GM21528 (cell line): ENCODE measurements at regions not wholly inside any gene's neighbourhood (a gene's known extent, or its start where the extent isn't known, plus 50 kb on each side); places are given as distances from the start of the nearest gene placed in this dataset.
A peak's percentile ranks its signal among the peaks of the same experiment; 100 is the strongest.

Source experiments
- ATAC-seq: cut with Tn5 transposase; IDR thresholded peaks from one replicate; pipeline ENCODE4 v1.9.1; 2021; ENCODE audit warnings: mild to moderate bottlenecking, moderate library complexity; ENCODE audit not compliant: unreplicated experiment, low FRiP score

DNA sequence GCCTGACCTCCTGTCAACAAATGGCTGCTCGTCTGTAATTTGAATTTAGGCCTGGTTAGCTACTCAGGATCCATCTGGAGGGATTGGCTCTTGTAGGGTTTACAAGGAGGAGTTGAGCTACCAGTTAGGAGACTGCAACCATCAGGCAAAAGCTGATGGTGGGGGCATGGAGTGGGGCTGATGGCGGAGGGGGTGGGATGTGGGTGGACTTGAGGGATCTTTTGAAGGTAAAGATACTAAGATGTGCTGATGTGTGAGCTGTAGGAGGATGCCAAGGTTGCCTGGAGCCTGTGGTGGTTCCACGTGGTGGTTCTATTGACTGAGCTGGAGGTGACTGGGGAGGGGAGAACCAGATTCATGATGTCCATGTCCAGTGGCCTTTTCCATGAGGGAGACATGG lies 240.7 kb downstream of the LPIN1 start:
- ATAC-seq = no peak

DNA sequence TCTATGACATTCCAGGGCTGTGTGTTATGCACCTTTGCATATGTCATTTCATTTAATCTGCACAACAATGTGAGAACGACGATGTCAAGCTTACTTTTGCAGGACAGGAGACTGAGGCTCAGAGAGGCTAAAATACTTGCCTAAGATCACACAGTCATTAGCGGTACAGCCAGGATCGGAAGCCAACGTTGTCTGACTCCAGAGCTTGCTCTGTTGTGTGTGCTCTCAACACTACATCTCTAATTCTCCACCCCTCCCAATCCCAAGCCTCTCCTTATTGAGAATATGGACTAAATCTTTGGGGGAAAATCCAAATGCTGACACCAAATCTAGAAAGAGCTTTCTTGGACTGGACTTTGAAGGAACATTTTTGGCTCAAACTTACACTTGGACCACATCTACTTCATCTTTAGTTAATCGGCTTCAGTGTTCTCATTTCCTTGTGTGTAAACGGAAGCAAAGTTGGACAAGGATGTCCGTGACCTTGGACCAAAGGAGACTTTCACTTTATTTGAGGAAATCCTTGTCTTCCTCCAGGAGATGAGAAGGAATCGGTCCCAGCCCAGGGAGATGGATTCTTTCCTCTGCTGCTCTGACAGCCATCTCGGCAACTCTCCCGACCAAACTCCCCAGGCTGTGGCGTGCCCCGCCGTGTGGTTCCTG lies 242.4 kb downstream of the LPIN1 start:
- no peak for ATAC-seq

GRCh38 chr2:11989354-11989703 lies 242.9 kb downstream of the LPIN1 start:
- ATAC-seq = no peak

GRCh38 chr2:11990576-11990975 lies 244.1 kb downstream of the LPIN1 start:
- ATAC-seq = no peak

DNA sequence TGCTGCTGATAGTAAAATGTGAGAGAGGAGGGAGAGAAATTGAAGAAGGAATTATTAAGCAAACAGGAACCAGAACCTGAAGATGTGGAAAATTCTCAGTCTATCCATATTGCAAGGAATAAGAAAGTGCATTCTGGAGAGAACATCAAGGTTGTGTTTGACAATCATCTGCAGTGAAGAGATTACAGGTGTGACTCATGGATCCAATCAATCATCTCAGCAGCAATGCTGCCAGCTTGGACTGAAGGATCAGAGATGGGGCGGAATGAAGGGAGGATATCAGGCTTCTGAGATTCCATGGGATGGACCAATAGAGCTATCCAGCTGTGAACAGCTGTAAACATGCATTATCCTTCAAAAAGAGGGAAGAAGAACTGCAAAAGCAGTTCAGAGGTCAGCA lies 247.3 kb downstream of the LPIN1 start:
- ATAC-seq = no peak

GRCh38 chr2:11995456-11995855 lies 249.0 kb downstream of the LPIN1 start:
- ATAC-seq = no peak

DNA sequence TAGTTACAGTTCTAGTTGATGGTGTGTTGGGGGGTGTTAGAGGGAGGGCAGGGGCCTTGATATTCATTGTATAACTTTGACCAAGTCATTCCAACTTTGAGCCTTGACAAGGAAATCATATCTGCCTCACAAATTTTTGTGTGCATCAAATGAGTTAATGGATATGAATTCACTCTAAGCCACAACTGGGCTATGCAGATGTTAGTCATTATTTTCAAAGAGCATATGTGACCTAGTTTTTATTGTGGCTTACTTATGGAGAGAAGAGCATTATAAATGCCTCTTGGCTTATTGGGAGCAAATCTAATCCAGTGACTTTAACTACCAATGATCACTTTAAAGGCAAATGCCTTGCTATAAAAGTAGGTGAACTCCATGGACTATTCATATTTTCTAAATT lies 250.2 kb downstream of the LPIN1 start:
- ATAC-seq = no peak

GRCh38 chr2:11997142-11997541 lies 250.7 kb downstream of the LPIN1 start:
- no peak for ATAC-seq

GRCh38 chr2:11998218-11998617 lies 251.8 kb downstream of the LPIN1 start:
- ATAC-seq = peak; percentile 64

DNA sequence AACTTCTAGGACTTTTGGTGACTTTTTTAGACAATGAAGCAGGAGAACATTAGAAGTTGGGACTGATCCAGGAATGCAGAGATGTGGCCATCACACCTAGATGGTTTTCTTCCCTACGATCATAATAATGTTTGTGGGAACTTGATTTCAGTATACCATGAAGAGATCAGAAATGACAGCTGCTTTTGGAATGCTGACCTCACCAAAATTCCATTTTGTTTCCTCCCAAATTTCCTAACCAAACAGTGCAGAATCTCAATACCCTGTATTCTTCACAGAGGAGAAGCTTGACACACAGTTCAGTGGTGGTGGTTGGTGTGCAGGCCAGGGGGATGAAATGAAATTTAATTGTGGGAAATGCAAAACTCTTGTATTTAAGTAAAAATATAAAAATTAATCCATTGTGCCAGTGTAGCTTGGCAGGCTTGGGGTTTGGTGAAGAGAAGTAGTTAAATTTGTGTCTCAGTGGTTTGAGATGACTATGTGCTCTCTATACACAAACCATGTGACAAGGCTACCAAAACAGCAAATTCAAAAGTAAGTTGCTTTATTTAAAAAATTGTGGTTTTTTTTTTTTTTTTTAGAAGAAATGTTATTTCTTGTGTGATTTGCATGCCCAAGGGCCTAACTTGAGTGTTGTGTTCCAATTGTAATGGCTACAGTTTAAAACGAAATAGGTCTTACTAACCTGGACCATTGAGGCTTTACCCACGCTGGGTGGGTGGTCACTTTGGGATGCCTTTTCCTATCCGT lies 252.4 kb downstream of the LPIN1 start:
- ATAC-seq = peak; percentile 69

GRCh38 chr2:12001621-12002020 lies 255.2 kb downstream of the LPIN1 start:
- no peak for ATAC-seq

- ATAC-seq = no peak
Measured at GRCh38 chr2:12002215-12002614, 255.8 kb downstream of the LPIN1 start.

GRCh38 chr2:12004713-12005112 lies 258.3 kb downstream of the LPIN1 start:
- ATAC-seq = no peak

DNA sequence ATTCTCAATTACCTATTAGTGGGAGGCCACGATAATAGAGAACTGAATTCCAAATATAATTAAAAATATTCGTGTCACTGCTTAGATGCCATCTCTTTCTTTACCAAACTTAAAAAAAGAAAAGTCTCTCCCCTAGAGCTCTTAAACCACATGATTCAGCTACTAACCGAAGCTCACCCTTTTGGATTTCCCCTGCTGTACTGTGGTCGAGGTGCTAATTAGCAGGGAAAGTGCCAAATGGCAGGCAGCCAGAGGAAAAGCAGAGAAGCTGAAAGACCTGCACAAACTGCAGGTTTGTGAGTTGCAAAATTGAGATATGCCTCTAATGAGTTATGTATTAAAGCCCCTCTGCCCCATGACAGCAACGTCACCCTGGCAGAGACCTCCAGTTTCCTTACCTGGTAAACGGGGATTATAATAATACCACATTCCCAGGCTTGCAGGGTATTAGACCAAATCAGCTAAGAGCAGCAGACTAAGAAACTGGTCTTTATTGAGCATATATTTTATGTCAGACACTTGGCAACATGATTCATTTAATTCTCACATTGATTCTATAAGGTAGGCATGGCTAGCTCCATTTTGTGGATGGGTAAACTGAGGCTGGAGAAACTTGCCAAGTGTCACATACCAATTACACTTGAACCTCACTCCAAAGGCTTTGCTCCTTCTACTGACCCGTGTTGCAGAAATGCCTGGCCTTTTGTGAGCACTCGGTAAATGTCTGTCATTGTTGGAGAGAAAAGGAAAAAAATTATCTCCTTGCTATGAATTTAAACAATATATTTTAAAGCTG lies 259.7 kb downstream of the LPIN1 start:
- ATAC-seq = peak; percentile 73

DNA sequence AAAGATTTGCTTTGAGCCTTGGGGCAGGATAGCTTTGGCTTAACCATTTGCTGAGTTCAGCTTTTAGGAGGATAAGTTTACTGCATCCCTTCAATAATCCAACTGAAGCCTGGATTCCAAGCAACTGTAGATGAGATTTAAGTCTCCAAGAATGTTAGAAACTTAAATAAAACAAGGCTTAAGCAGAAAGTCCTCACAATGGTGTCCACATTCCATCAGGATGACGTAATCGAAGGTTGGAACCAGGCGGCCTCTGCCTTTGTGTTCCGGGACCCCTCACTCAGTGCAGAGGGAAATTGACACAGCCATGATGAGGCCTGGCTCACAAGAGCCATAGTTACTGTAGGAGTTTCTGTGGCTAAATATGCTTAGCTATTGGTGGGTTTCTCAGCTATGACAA lies 260.4 kb downstream of the LPIN1 start:
- ATAC-seq = no peak

GRCh38 chr2:12007282-12007681 lies 260.9 kb downstream of the LPIN1 start:
- no peak for ATAC-seq

- ATAC-seq = peak; percentile 84
Measured at GRCh38 chr2:12008425-12009061, 262.1 kb downstream of the LPIN1 start.

GRCh38 chr2:12009323-12009905 lies 263.0 kb downstream of the LPIN1 start:
- no peak for ATAC-seq

- ATAC-seq = no peak
Measured at GRCh38 chr2:12010059-12010458, 263.6 kb downstream of the LPIN1 start.

DNA sequence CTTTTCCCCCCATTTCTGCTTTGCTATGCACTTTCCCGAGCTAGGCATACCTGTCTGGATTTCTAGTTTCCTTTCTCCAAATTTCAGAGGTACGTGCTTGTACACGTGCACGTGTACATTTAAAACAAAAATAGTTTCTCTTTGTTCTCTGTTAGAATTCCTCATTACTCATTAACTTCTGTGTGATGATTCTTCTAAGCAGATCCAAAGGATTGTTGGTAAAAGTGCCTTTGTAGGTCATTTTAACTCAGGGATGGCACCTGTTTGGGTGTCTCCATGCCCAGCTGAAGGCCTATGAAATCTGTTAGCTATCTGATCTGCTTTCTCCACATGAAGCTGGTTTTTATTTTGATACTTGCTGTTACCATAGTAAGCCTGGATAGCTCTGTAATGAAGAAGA lies 264.3 kb downstream of the LPIN1 start:
- ATAC-seq = no peak
